Osteoblast (primary cell): ENCODE measurements at regions not wholly inside any gene's neighbourhood (a gene's known extent, or its start where the extent isn't known, plus 50 kb on each side); places are given as distances from the start of the nearest gene placed in this dataset.

Experiments
- DNase-seq: peaks from one replicate; pipeline ENCODE4 v3.0.0; 2011; ENCODE audit warnings: low spot score, mixed read lengths; ENCODE audit not compliant: insufficient read length; ENCODE audit errors: missing footprints
- H2AFZ ChIP-seq: 2 replicates; pipeline ENCODE4 v1.6.0; 2011; ENCODE audit warnings: mild to moderate bottlenecking, low read length
- H3K27ac ChIP-seq: 2 replicates; pipeline ENCODE4 v1.5.1; 2011; ENCODE audit warnings: mild to moderate bottlenecking, low read depth, low read length, moderate library complexity
- H3K27me3 ChIP-seq: 2 replicates; pipeline ENCODE4 v1.6.0; 2012; ENCODE audit warnings: mild to moderate bottlenecking, control low read depth, inconsistent platforms, low read length, moderate library complexity; ENCODE audit not compliant: insufficient read depth
- H3K36me3 ChIP-seq: 2 replicates; pipeline ENCODE4 v1.5.1; 2011; ENCODE audit warnings: mild to moderate bottlenecking, low read length, control low read depth, moderate library complexity; ENCODE audit not compliant: insufficient read depth
- H3K4me1 ChIP-seq: 2 replicates; pipeline ENCODE4 v1.5.1; 2011; ENCODE audit warnings: mild to moderate bottlenecking, low read length, control low read depth, moderate library complexity; ENCODE audit not compliant: insufficient read depth
- H3K4me2 ChIP-seq: 2 replicates; pipeline ENCODE4 v1.6.0; 2011; ENCODE audit warnings: mild to moderate bottlenecking, low read length; ENCODE audit not compliant: insufficient read depth
- H3K4me3 ChIP-seq: fragments of 200-600 bp; sonication (generic); 3 replicates; pipeline ENCODE4 v1.5.1; 2012; ENCODE audit warnings: mild to moderate bottlenecking, low read length, inconsistent platforms; ENCODE audit not compliant: insufficient read depth
- H3K79me2 ChIP-seq: 2 replicates; pipeline ENCODE4 v1.6.0; 2012; ENCODE audit warnings: mild to moderate bottlenecking, low read length, control low read depth, inconsistent platforms; ENCODE audit not compliant: insufficient read depth
- H3K9me3 ChIP-seq: 2 replicates; pipeline ENCODE4 v1.5.1; 2011; ENCODE audit warnings: low read depth, low read length, control low read depth
- H4K20me1 ChIP-seq: 2 replicates; pipeline ENCODE4 v1.6.0; 2012; ENCODE audit warnings: mild to moderate bottlenecking, low read length, control low read depth; ENCODE audit not compliant: insufficient read depth
- TF ChIP-seq, protein P1 (sequence below): IDR thresholded peaks from 2 replicates; pipeline ENCODE4 v1.5.1; 2011; ENCODE audit warnings: mild to moderate bottlenecking, low read depth, low read length, moderate library complexity; ENCODE audit errors: extremely low read depth

DNA sequence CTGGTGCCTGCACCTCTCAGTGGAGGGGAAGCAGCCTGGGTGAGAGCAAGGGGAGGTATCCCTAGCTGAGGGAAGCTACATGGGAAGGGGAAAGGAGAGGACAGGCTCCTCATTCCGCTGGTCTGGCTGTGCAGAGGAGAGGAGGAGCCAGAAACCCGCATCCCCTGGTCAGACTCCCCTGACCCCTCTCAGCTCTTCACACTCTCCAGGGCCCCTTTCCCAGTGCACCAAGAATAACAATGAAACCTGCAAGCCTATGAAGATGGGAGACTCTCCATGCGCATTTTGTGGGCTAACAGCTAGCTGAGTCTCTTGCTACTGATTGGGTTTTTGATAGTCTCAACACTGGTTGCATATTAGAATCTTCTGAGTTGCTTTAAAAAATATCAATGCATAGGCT lies 319.9 kb upstream of the COBL start:
- Histone ChIP-seq H3K36me3 (no peaks in the 10 kb centered on the region), H3K27ac (no peak overlapping the region), H3K27me3 (no peaks in the 10 kb centered on the region), H3K4me1 (no peaks in the 10 kb centered on the region), H2AFZ (no peak overlapping the region), H3K9me3 (no peaks in the 10 kb centered on the region), H3K79me2 (no peaks in the 10 kb centered on the region), H3K4me3 (no peak overlapping the region), H3K4me2 (no peak overlapping the region), H4K20me1 (no peaks in the 10 kb centered on the region)
- TF ChIP-seq, protein P1, sequence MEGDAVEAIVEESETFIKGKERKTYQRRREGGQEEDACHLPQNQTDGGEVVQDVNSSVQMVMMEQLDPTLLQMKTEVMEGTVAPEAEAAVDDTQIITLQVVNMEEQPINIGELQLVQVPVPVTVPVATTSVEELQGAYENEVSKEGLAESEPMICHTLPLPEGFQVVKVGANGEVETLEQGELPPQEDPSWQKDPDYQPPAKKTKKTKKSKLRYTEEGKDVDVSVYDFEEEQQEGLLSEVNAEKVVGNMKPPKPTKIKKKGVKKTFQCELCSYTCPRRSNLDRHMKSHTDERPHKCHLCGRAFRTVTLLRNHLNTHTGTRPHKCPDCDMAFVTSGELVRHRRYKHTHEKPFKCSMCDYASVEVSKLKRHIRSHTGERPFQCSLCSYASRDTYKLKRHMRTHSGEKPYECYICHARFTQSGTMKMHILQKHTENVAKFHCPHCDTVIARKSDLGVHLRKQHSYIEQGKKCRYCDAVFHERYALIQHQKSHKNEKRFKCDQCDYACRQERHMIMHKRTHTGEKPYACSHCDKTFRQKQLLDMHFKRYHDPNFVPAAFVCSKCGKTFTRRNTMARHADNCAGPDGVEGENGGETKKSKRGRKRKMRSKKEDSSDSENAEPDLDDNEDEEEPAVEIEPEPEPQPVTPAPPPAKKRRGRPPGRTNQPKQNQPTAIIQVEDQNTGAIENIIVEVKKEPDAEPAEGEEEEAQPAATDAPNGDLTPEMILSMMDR = no peak
- no peak for DNase-seq

DNA sequence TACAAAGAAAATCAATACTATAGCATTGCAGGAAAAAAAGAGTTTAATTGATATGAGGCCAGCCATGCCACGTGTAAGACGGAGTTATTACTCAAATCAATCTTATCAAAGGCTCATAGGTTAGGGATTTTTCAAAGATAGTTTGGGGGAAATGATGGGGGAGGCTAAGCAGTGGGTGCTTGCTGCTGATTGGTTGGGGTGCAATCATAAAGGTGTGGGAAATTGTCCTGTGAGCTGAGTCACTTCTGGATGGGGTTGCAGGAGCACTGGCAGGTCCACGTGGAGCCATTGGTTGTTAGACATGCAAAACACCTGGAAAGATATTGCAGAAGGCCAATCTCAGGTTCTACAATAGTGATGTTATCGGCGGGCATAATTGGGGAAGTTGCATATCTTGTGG lies 319.2 kb upstream of the COBL start:
- Histone ChIP-seq H3K4me3 (no peak overlapping the region), H3K4me2 (no peak overlapping the region), H3K36me3 (no peaks in the 10 kb centered on the region), H3K9me3 (no peaks in the 10 kb centered on the region), H4K20me1 (no peaks in the 10 kb centered on the region), H3K27me3 (no peaks in the 10 kb centered on the region), H3K4me1 (no peaks in the 10 kb centered on the region), H2AFZ (no peak overlapping the region), H3K27ac (no peak overlapping the region), H3K79me2 (no peaks in the 10 kb centered on the region)
- TF ChIP-seq, protein P1 = no peak
- DNase-seq = no peak

DNA sequence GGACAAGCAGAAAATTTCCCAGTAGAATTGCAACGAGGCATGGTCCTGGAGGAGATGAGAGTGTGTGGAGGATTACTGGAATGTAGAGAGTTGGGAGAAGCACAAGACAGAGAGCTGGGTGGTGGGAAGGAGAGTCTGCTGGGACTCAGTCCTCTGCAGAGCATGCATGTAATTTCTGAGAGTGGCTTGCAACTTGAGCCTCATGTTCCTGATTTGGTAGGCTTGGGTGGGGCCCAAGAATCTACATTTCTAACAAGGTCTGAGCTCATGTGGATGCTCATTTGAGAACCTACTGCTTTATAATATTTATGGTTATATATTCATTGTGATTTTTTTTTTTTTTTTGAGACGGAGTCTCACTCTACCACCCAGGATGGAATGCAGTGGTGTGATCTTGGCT lies 317.9 kb upstream of the COBL start:
- no peaks in the 10 kb centered on the region for H4K20me1 ChIP-seq
- TF ChIP-seq, protein P1 = no peak
- H3K9me3 ChIP-seq = no peaks in the 10 kb centered on the region
- H3K27me3 ChIP-seq = no peaks in the 10 kb centered on the region
- H3K79me2 ChIP-seq = no peaks in the 10 kb centered on the region
- no peaks in the 10 kb centered on the region for H3K4me1 ChIP-seq
- no peak overlapping the region for H3K4me3 ChIP-seq
- no peak for DNase-seq
- H2AFZ ChIP-seq = no peak overlapping the region
- no peak overlapping the region for H3K27ac ChIP-seq
- H3K36me3 ChIP-seq = no peaks in the 10 kb centered on the region
- no peak overlapping the region for H3K4me2 ChIP-seq

DNA sequence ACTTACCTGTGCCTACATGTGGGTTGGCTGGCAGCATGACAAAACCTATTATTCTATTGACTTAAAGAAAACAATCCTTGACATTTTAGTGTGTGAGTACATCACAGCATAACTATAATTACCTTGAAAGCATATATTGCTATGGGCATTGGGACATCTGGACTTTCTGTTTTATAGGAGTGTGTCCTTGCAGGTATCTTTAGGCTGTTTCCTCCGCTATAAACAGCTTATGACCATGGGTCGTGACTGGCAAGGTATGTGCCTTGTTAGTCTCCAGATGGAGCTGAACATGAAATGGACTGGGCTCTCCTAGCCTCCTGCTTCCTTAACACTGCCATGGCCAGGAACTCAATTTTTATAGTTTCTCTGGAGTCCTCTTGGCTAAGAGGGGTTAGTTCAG lies 317.4 kb upstream of the COBL start:
- Histone ChIP-seq H2AFZ (no peak overlapping the region), H3K4me3 (no peak overlapping the region), H4K20me1 (no peaks in the 10 kb centered on the region), H3K4me2 (no peak overlapping the region), H3K79me2 (no peaks in the 10 kb centered on the region), H3K36me3 (no peaks in the 10 kb centered on the region), H3K27me3 (no peaks in the 10 kb centered on the region), H3K27ac (no peak overlapping the region), H3K4me1 (no peaks in the 10 kb centered on the region), H3K9me3 (no peaks in the 10 kb centered on the region)
- TF ChIP-seq, protein P1 = no peak
- no peak for DNase-seq
